B cell (primary cell): ENCODE measurements at regions not wholly inside any gene's neighbourhood (a gene's known extent, or its start where the extent isn't known, plus 50 kb on each side); places are given as distances from the start of the nearest gene placed in this dataset.

ENCODE experiments used
- ATAC-seq: fragments of 200-7000 bp; cut with Tn5 transposase; one replicate; pipeline ENCODE4 v1.10.0; 2021; ENCODE audit warnings: low read depth, mild to moderate bottlenecking, moderate number of reproducible peaks, moderate library complexity
- CTCF ChIA-PET: fragments of 350-600 bp; sonication (Branson Sonifier 250); formaldehyde crosslinking; loops from one replicate; lab custom pipeline; 2021; ENCODE audit warnings: antibody characterized with exemption, inconsistent platforms; lab: Charles Lee
- POLR2A ChIA-PET: fragments of 350-600 bp; sonication (Branson Sonifier 250); formaldehyde crosslinking; loops from one replicate; lab custom pipeline; 2021; ENCODE audit warnings: antibody characterized with exemption; lab: Charles Lee
- DNase-seq: peaks from one replicate; pipeline ENCODE4 v3.0.0; 2013
- H2AFZ ChIP-seq: 2 replicates; pipeline ENCODE4 v1.6.1; 2012; ENCODE audit warnings: mild to moderate bottlenecking, low read depth, low read length; ENCODE audit not compliant: insufficient read depth, poor library complexity, severe bottlenecking
- H3K27ac ChIP-seq, 2 donors: 1 replicate in 1 of 2; 2 replicates in 1 of 2; pipeline ENCODE4 v1.5.1; 2012 to 2013; ENCODE audit warnings: low read length in 2 of 2, mild to moderate bottlenecking in 2 of 2, moderate library complexity in 1 of 2
- H3K27me3 ChIP-seq, 4 experiments: fragments of 200-600 bp in 1 of 4; sonication (generic) in 1 of 4; replicated peaks in 1 of 4; 1 replicate in 2 of 4; 2 replicates in 2 of 4; pipeline versions ENCODE4 v1.6.1 to v1.7.0; 2013 to 2016; ENCODE audit warnings: low read length in 3 of 4, mild to moderate bottlenecking in 2 of 4, mixed read lengths in 1 of 4, moderate library complexity in 1 of 4; ENCODE audit not compliant: insufficient read depth in 4 of 4, control insufficient read depth in 3 of 4; ENCODE audit errors: control extremely low read depth in 1 of 4
- H3K36me3 ChIP-seq, 2 experiments: replicated peaks in 1 of 2; 1 replicate in 1 of 2; 2 replicates in 1 of 2; pipeline versions ENCODE4 v1.6.1 to v1.7.1; 2013; ENCODE audit warnings: low read length in 1 of 2; ENCODE audit not compliant: insufficient read depth in 2 of 2, control insufficient read depth in 1 of 2; ENCODE audit errors: control extremely low read depth in 1 of 2, extremely low read depth in 1 of 2
- H3K4me1 ChIP-seq, 2 donors: fragments of 200-600 bp in 1 of 2; sonication (generic) in 1 of 2; 1 replicate in 1 of 2; 2 replicates in 1 of 2; pipeline versions ENCODE4 v1.5.1 to v1.6.1; 2013 to 2017; ENCODE audit warnings: low read length in 2 of 2; ENCODE audit not compliant: control insufficient read depth in 2 of 2, insufficient read depth in 2 of 2
- H3K4me2 ChIP-seq: replicated peaks from 2 replicates; pipeline ENCODE3; 2012; ENCODE audit warnings: mild to moderate bottlenecking, low read depth, low read length; ENCODE audit not compliant: poor library complexity, severe bottlenecking
- H3K4me3 ChIP-seq, 5 experiments: fragments of 200-600 bp in 1 of 5; sonication (generic) in 1 of 5; 1 replicate in 3 of 5; 2 replicates in 2 of 5; pipeline versions ENCODE4 v1.5.1 to v1.7.0; 2011 to 2016; ENCODE audit warnings: low read length in 4 of 5, mild to moderate bottlenecking in 4 of 5, low read depth in 2 of 5, control low read depth in 1 of 5, moderate library complexity in 1 of 5; ENCODE audit not compliant: insufficient read depth in 1 of 5; ENCODE audit errors: control extremely low read depth in 1 of 5, extremely low read depth in 1 of 5
- H3K79me2 ChIP-seq: fragments of 200-600 bp; sonication (generic); one replicate; pipeline ENCODE4 v1.6.0; 2016; ENCODE audit warnings: low read length; ENCODE audit not compliant: control insufficient read depth, insufficient read depth
- H3K9ac ChIP-seq: fragments of 200-600 bp; sonication (generic); 2 replicates; pipeline ENCODE4 v1.6.1; 2017; ENCODE audit warnings: mild to moderate bottlenecking, low read length, moderate library complexity
- H3K9me3 ChIP-seq, 3 donors: one replicate each; pipeline versions ENCODE4 v1.6.1 to v1.7.1; 2013; ENCODE audit warnings: low read length in 2 of 3; ENCODE audit not compliant: control insufficient read depth in 2 of 3, insufficient read depth in 1 of 3; ENCODE audit errors: control extremely low read depth in 1 of 3
- H4K20me1 ChIP-seq: 2 replicates; pipeline ENCODE4 v1.6.0; 2012; ENCODE audit warnings: mild to moderate bottlenecking, low read length; ENCODE audit not compliant: insufficient read depth, control insufficient read depth, poor library complexity, severe bottlenecking
- H3K27ac Mint-ChIP-seq: one replicate; pipeline ENCODE4 v1.8.0; 2021; ENCODE audit warnings: mixed read lengths
- H3K27me3 Mint-ChIP-seq: one replicate; pipeline ENCODE4 v1.8.0; 2021; ENCODE audit warnings: mixed read lengths
- H3K4me1 Mint-ChIP-seq: one replicate; pipeline ENCODE4 v1.8.0; 2021; ENCODE audit warnings: mixed read lengths
- H3K4me3 Mint-ChIP-seq: one replicate; pipeline ENCODE4 v1.8.0; 2021; ENCODE audit warnings: mixed read lengths
- H3K9me3 Mint-ChIP-seq: one replicate; pipeline ENCODE4 v1.8.0; 2022; ENCODE audit warnings: mixed read lengths; ENCODE audit not compliant: insufficient read depth
- CTCF ChIP-seq: fragments of 200-600 bp; IDR thresholded peaks from one replicate; pipeline ENCODE4 v1.8.0; 2022; ENCODE audit warnings: antibody characterized with exemption, mild to moderate bottlenecking
- EZH2 ChIP-seq: IDR thresholded peaks from 2 replicates; pipeline ENCODE4 v1.6.1; 2012; ENCODE audit warnings: borderline replicate concordance, low read depth, mild to moderate bottlenecking, moderate library complexity, low read length; ENCODE audit not compliant: insufficient read depth, poor library complexity, severe bottlenecking
- WGBS: methylation state at CpG from one replicate; pipeline ENCODE4 v1.1.5; 2013; ENCODE audit warnings: missing lambda C conversion rate; ENCODE audit not compliant: insufficient coverage; 5-methylcytosine and 5-hydroxymethylcytosine counted together
- intact Hi-C: fragments of 100-400 bp; cut with micrococcal nuclease; formaldehyde crosslinking; loops from one replicate; pipeline ENCODE4 v1.10.0; 2022

- 95% methylated on average over 3 of the region's 6 CpGs for WGBS
- Histone ChIP-seq H3K27me3 (no peaks in the 10 kb centered on the region), H3K9me3 (peaks cover 0 to 3% (median 0%) of the 10 kb centered on the region in 3 donors), H3K36me3 (no peaks in the 10 kb centered on the region), H3K4me2 (no peak overlapping the region), H3K79me2 (no peaks in the 10 kb centered on the region), H2AFZ (no peak overlapping the region), H3K4me3 (no peak overlapping the region), H3K27ac (no peak overlapping the region), H3K4me1 (no peaks in the 10 kb centered on the region), H4K20me1 (no peaks in the 10 kb centered on the region), H3K9ac (no peak overlapping the region)
- DNase-seq (no peak), ATAC-seq (no peak)
- ChIA-PET POLR2A (no interaction called here), CTCF (interaction anchor here (1.4 kb wide), 1 partner anchor 16 kb away, joined by 3 read pairs; no protein-coding TSS in a partner anchor)
- no peaks in the 10 kb centered on the region for H3K27me3 Mint-ChIP-seq
- H3K27ac Mint-ChIP-seq, result no peak overlapping the region
- intact Hi-C loops, result no loop called here
- no peak overlapping the region for H3K4me3 Mint-ChIP-seq
- H3K4me1 Mint-ChIP-seq, result no peaks in the 10 kb centered on the region
- H3K9me3 Mint-ChIP-seq, result no peaks in the 10 kb centered on the region
- no peak for TF ChIP-seq EZH2
- TF ChIP-seq CTCF, result no peak
These were observed 1047.3 kb downstream of the MCTP2 start for GRCh38 chr15:95278532-95279245.

GRCh38 chr15:95279277-95280019 is 1048.1 kb downstream of the MCTP2 start:
- Histone ChIP-seq H3K27ac (no peak overlapping the region), H3K27me3 (no peaks in the 10 kb centered on the region), H4K20me1 (no peaks in the 10 kb centered on the region), H3K9me3 (peaks cover 0 to 3% (median 0%) of the 10 kb centered on the region in 3 donors), H3K4me2 (no peak overlapping the region), H3K9ac (no peak overlapping the region), H3K79me2 (no peaks in the 10 kb centered on the region), H2AFZ (no peak overlapping the region), H3K36me3 (no peaks in the 10 kb centered on the region), H3K4me3 (no peak overlapping the region), H3K4me1 (no peaks in the 10 kb centered on the region)
- no peaks in the 10 kb centered on the region for H3K9me3 Mint-ChIP-seq
- intact Hi-C loops, result no loop called here
- 67% methylated on average over 1 of the region's 8 CpGs for whole genome bisulfite sequencing
- no peak overlapping the region for H3K27ac Mint-ChIP-seq
- DNase-seq, result no peak
- no peak for ATAC-seq
- H3K27me3 Mint-ChIP-seq, result no peaks in the 10 kb centered on the region
- ChIA-PET POLR2A (no interaction called here), CTCF (interaction anchor here (1.4 kb wide), 1 partner anchor 16 kb away, joined by 3 read pairs; no protein-coding TSS in a partner anchor)
- H3K4me1 Mint-ChIP-seq, result no peaks in the 10 kb centered on the region
- TF ChIP-seq EZH2 (no peak), CTCF (no peak)
- no peak overlapping the region for H3K4me3 Mint-ChIP-seq
